Peyer's patch (tissue), 4 donors: ENCODE measurements at regions not wholly inside any gene's neighbourhood (a gene's known extent, or its start where the extent isn't known, plus 50 kb on each side); places are given as distances from the start of the nearest gene placed in this dataset.

Source experiments
- DNase-seq, 3 donors: peaks; one replicate each; pipeline ENCODE4 v3.0.0-alpha.2; 2017 to 2019
- H3K27ac ChIP-seq, 4 donors: fragments of 200-600 bp; sonication (generic); one replicate each; pipeline ENCODE4 v1.5.1; 2016 to 2019
- H3K27me3 ChIP-seq, 2 donors: fragments of 200-600 bp; sonication (generic); one replicate each; pipeline ENCODE4 v1.5.1; 2019
- H3K36me3 ChIP-seq, 3 donors: fragments of 200-600 bp; sonication (generic); one replicate each; pipeline ENCODE4 v1.5.1; 2016 to 2019
- H3K4me1 ChIP-seq, 4 donors: fragments of 200-600 bp; sonication (generic); one replicate each; pipeline ENCODE4 v1.5.1; 2016 to 2019
- H3K4me3 ChIP-seq, 4 donors: fragments of 200-600 bp; sonication (generic); 1 replicate in 3 of 4; 2 replicates in 1 of 4; pipeline ENCODE4 v1.5.1; 2016 to 2019; ENCODE audit warnings: mild to moderate bottlenecking in 1 of 4
- H3K9me3 ChIP-seq, 4 donors: fragments of 200-600 bp; sonication (generic); one replicate each; pipeline ENCODE4 v1.5.1; 2016 to 2019; ENCODE audit warnings: mild to moderate bottlenecking in 1 of 4
- CTCF ChIP-seq, 6 experiments: fragments of 450-650 bp in 4 of 6; fragments of 200-600 bp in 2 of 6; sonication (generic) in 1 of 6; IDR thresholded peaks; one replicate each; pipeline ENCODE4 v1.5.1; 2017 to 2019; ENCODE audit warnings: antibody characterized with exemption in 6 of 6, mild to moderate bottlenecking in 3 of 6, moderate library complexity in 1 of 6
- POLR2A ChIP-seq, 2 donors: fragments of 450-650 bp; IDR thresholded peaks; one replicate each; pipeline ENCODE4 v1.5.1; 2017; ENCODE audit warnings: antibody characterized with exemption in 2 of 2, mild to moderate bottlenecking in 2 of 2, moderate library complexity in 2 of 2

- TF ChIP-seq POLR2A (IDR thresholded peaks at IDR 0.05), result no peak
- TF ChIP-seq CTCF (IDR thresholded peaks at IDR 0.05), result no peak
- DNase-seq, result no peak
- no peaks in the 10 kb centered on the region for H3K36me3 ChIP-seq
- H3K27me3 ChIP-seq, result no peaks in the 10 kb centered on the region
- no peaks in the 10 kb centered on the region for H3K9me3 ChIP-seq
- no peaks in the 10 kb centered on the region for H3K4me1 ChIP-seq
- no peak overlapping the region for H3K4me3 ChIP-seq
- no peak overlapping the region for H3K27ac ChIP-seq
Measured at GRCh38 chr1:97004743-97005142, 283.2 kb downstream of the PTBP2 start.

GRCh38 chr1:97006044-97006661 is 284.6 kb downstream of the PTBP2 start:
- no peaks in the 10 kb centered on the region for H3K27me3 ChIP-seq
- H3K9me3 ChIP-seq, result no peaks in the 10 kb centered on the region
- no peak for TF ChIP-seq CTCF (IDR thresholded peaks at IDR 0.05)
- H3K4me3 ChIP-seq, result no peak overlapping the region
- H3K4me1 ChIP-seq, result no peaks in the 10 kb centered on the region
- H3K36me3 ChIP-seq, result no peaks in the 10 kb centered on the region
- no peak for DNase-seq
- no peak overlapping the region for H3K27ac ChIP-seq

- Histone ChIP-seq H3K4me1 (no peaks in the 10 kb centered on the region), H3K27ac (no peak overlapping the region), H3K27me3 (no peaks in the 10 kb centered on the region), H3K9me3 (no peaks in the 10 kb centered on the region), H3K36me3 (no peaks in the 10 kb centered on the region), H3K4me3 (no peak overlapping the region)
- TF ChIP-seq CTCF (IDR thresholded peaks at IDR 0.05) (no peak), POLR2A (IDR thresholded peaks at IDR 0.05) (no peak)
- no peak for DNase-seq
Measured at GRCh38 chr1:97007840-97008604, 286.4 kb downstream of the PTBP2 start.

- H3K27me3 ChIP-seq, result no peaks in the 10 kb centered on the region
- H3K9me3 ChIP-seq, result no peaks in the 10 kb centered on the region
- no peaks in the 10 kb centered on the region for H3K36me3 ChIP-seq
- no peak overlapping the region for H3K4me3 ChIP-seq
- H3K27ac ChIP-seq, result no peak overlapping the region
- H3K4me1 ChIP-seq, result no peaks in the 10 kb centered on the region
- TF ChIP-seq POLR2A (IDR thresholded peaks at IDR 0.05) (no peak), CTCF (IDR thresholded peaks at IDR 0.05) (no peak)
- no peak for DNase-seq
Measured at GRCh38 chr1:97010566-97011264, 289.1 kb downstream of the PTBP2 start.

- no peak overlapping the region for H3K4me3 ChIP-seq
- TF ChIP-seq CTCF (IDR thresholded peaks at IDR 0.05), result no peak
- TF ChIP-seq POLR2A (IDR thresholded peaks at IDR 0.05), result no peak
Measured at GRCh38 chr1:97013136-97013535, 291.6 kb downstream of the PTBP2 start.

More at GRCh38 chr1:97013136-97013535, 291.6 kb downstream of the PTBP2 start:
- H3K4me1 ChIP-seq, result no peaks in the 10 kb centered on the region
- H3K27ac ChIP-seq, result no peak overlapping the region
- no peaks in the 10 kb centered on the region for H3K36me3 ChIP-seq
- no peaks in the 10 kb centered on the region for H3K27me3 ChIP-seq
- H3K9me3 ChIP-seq, result no peaks in the 10 kb centered on the region
- no peak for DNase-seq
